ENCODE measurements at regions not wholly inside any gene's neighbourhood (a gene's known extent, or its start where the extent isn't known, plus 50 kb on each side); places are given as distances from the start of the nearest gene placed in this dataset.

GRCh38 chr5:114857941-114858551 is 311.7 kb downstream of the TRIM36 start:
- TF ChIP-seq CTCF (IDR thresholded peaks at IDR 0.05) (no peak), POLR2A (IDR thresholded peaks at IDR 0.05) (no peak)
